Esophagus muscularis mucosa (tissue), 4 donors: ENCODE measurements at regions not wholly inside any gene's neighbourhood (a gene's known extent, or its start where the extent isn't known, plus 50 kb on each side); places are given as distances from the start of the nearest gene placed in this dataset.

ENCODE experiments used
- DNase-seq: peaks from one replicate; pipeline ENCODE4 v3.0.0-alpha.2; 2017; ENCODE audit errors: extremely low spot score
- H3K27ac ChIP-seq, 4 donors: fragments of 200-600 bp; sonication (generic); replicated peaks in 1 of 4; 1 replicate in 3 of 4; 2 replicates in 1 of 4; pipeline ENCODE4 v1.5.1; 2016 to 2019; ENCODE audit warnings: mild to moderate bottlenecking in 1 of 4
- H3K27me3 ChIP-seq, 4 donors: fragments of 200-600 bp; sonication (generic); one replicate each; pipeline versions ENCODE4 v1.5.1 to v1.6.0; 2016 to 2019
- H3K36me3 ChIP-seq, 4 donors: fragments of 200-600 bp; sonication (generic); one replicate each; pipeline ENCODE4 v1.5.1; 2016 to 2019
- H3K4me1 ChIP-seq, 4 donors: fragments of 200-600 bp; sonication (generic); one replicate each; pipeline ENCODE4 v1.5.1; 2016 to 2019
- H3K4me3 ChIP-seq, 4 donors: fragments of 200-600 bp; sonication (generic); 1 replicate in 2 of 4; 2 replicates in 2 of 4; pipeline ENCODE4 v1.5.1; 2016 to 2019; ENCODE audit warnings: mild to moderate bottlenecking in 4 of 4, moderate library complexity in 1 of 4
- H3K9me3 ChIP-seq, 4 donors: fragments of 200-600 bp; sonication (generic); 1 replicate in 3 of 4; 2 replicates in 1 of 4; pipeline ENCODE4 v1.5.1; 2016 to 2019
- EP300 ChIP-seq: sonication (generic); formaldehyde crosslinking; IDR thresholded peaks from one replicate; pipeline ENCODE4 v1.6.1; 2017; ENCODE audit warnings: antibody characterized with exemption
- POLR2A ChIP-seq: fragments of 450-650 bp; IDR thresholded peaks from one replicate; pipeline ENCODE4 v1.6.1; 2017; ENCODE audit warnings: antibody characterized with exemption, moderate library complexity, mild to moderate bottlenecking, low read depth
- POLR2AphosphoS5 ChIP-seq, 2 donors: sonication (generic); formaldehyde crosslinking; IDR thresholded peaks; one replicate each; pipeline ENCODE4 v1.6.1; 2017; ENCODE audit warnings: antibody characterized with exemption in 2 of 2
- WGBS: methylation state at CpG from one replicate; pipeline ENCODE4 v1.1.5; 2018; 5-methylcytosine and 5-hydroxymethylcytosine counted together
- intact Hi-C: fragments of 100-400 bp; cut with DNase I; formaldehyde crosslinking; loops from one replicate; pipeline ENCODE4 v1.15.1; 2023
- TF ChIP-seq, protein P1 (sequence below), 3 experiments: fragments of 200-600 bp in 2 of 3; fragments of 450-650 bp in 1 of 3; sonication (generic) in 2 of 3; IDR thresholded peaks; one replicate each; pipeline ENCODE4 v1.5.1; 2017 to 2019; ENCODE audit warnings: antibody characterized with exemption in 3 of 3, mild to moderate bottlenecking in 2 of 3, moderate library complexity in 1 of 3

DNA sequence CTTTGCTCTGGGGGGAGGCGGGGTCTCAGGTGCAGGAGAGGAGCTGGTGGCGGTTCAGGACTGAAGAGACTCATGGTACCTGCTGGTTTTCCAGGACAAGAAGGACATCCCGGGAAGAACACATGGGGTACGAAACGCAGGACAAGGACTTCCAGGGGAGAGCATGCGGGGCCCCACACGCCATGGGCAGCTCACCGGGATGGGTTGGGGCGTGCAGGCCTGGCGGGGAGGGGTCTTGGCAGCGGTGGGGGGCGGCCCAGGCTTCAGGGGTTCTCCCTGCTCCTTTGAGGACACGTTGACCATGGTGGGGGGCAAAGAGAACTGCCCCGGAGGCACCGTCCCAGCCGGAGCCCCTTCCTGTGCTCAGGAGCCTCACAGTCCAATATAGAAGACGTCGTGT, 673.2 kb downstream of the BRD1 start:
- WGBS = 80% methylated on average over 18 of the region's 18 CpGs
- H3K9me3 ChIP-seq = no peaks in the 10 kb centered on the region
- no peak for DNase-seq
- TF ChIP-seq, protein P1, sequence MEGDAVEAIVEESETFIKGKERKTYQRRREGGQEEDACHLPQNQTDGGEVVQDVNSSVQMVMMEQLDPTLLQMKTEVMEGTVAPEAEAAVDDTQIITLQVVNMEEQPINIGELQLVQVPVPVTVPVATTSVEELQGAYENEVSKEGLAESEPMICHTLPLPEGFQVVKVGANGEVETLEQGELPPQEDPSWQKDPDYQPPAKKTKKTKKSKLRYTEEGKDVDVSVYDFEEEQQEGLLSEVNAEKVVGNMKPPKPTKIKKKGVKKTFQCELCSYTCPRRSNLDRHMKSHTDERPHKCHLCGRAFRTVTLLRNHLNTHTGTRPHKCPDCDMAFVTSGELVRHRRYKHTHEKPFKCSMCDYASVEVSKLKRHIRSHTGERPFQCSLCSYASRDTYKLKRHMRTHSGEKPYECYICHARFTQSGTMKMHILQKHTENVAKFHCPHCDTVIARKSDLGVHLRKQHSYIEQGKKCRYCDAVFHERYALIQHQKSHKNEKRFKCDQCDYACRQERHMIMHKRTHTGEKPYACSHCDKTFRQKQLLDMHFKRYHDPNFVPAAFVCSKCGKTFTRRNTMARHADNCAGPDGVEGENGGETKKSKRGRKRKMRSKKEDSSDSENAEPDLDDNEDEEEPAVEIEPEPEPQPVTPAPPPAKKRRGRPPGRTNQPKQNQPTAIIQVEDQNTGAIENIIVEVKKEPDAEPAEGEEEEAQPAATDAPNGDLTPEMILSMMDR (IDR thresholded peaks at IDR 0.05) = no peak
- TF ChIP-seq EP300 = no peak
- TF ChIP-seq POLR2A = no peak
- TF ChIP-seq POLR2AphosphoS5 (IDR thresholded peaks at IDR 0.05) = no peak
- H3K27ac ChIP-seq = no peak overlapping the region
- H3K4me3 ChIP-seq = no peak overlapping the region
- H3K36me3 ChIP-seq = no peaks in the 10 kb centered on the region
- intact Hi-C loops = no loop called here
- peaks cover 0 to 82% (median 0%) of the 10 kb centered on the region in 4 donors for H3K27me3 ChIP-seq
- H3K4me1 ChIP-seq = no peaks in the 10 kb centered on the region

DNA sequence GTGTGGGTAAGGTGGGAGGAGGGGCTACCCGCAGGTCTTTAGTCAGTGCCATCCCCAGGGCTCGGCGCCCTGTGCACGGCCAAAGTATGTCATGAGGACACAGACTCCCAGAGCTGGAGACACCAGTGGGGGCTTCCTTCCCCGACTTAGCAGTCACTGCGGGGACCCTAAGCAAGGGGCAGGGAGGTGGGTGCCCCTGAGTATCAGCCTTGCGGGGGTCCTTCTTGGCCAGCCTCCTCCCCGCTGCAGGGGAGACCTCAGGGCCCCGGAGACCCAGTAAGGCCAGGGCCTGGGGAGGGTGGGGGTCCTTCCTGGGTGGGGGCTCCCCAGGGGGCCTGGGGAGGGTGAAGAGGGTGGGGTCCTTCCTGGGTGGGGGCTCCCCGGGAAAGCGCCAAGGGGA, 673.8 kb downstream of the BRD1 start:
- H3K27me3 ChIP-seq = peaks cover 0 to 82% (median 0%) of the 10 kb centered on the region in 4 donors
- no peaks in the 10 kb centered on the region for H3K36me3 ChIP-seq
- H3K27ac ChIP-seq = no peak overlapping the region
- H3K4me1 ChIP-seq = no peaks in the 10 kb centered on the region
- intact Hi-C loops = no loop called here
- H3K4me3 ChIP-seq = no peak overlapping the region
- WGBS = 87% methylated on average over 5 of the region's 11 CpGs
- DNase-seq = no peak
- no peaks in the 10 kb centered on the region for H3K9me3 ChIP-seq
- TF ChIP-seq POLR2A = no peak
- TF ChIP-seq POLR2AphosphoS5 (IDR thresholded peaks at IDR 0.05) = no peak
- TF ChIP-seq, protein P1 (IDR thresholded peaks at IDR 0.05) = no peak
- no peak for TF ChIP-seq EP300

DNA sequence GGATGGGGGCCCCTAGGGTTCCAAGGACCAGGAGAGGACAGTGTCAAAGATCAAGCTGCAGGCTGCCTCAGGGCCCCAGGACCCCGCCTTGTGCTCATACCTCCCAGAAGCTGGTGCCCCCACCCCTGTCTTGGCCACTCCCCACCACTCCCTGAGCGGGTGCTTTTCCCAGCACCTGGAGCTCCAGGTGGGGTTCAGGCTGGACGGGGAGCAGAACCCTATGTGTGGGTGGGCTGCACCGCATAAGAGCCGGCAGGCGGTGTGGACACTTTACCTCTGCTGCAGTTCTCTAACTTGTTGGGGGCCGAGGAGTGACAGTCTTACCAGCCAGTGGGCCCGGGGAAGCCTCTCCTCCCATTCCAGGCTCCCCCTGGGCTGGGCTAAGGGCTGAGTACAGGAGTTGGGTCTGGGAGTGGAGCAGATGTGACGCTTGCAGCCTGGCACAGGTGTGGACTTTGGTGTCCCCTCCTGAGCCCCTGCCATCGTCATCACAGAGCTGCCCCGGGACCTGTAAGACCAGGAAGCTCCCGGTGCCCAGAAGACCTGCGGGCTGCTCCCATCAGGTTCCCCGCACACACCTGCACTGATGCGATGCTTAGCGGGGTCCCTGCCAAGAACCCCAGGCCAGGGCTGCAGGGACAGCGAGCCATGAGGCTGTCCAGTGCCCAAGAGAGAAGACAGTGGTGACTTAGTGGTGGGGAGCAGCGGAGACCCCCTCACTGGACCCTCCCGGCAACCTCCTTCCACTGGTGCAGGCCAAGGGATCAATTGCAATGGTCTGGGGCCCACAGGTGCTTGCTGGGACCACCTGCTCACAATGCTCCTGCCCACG, 674.5 kb downstream of the BRD1 start:
- Histone ChIP-seq H3K27ac (no peak overlapping the region), H3K4me1 (no peaks in the 10 kb centered on the region), H3K36me3 (no peaks in the 10 kb centered on the region), H3K27me3 (peaks cover 0 to 81% (median 0%) of the 10 kb centered on the region in 4 donors), H3K4me3 (no peak overlapping the region), H3K9me3 (no peaks in the 10 kb centered on the region)
- DNase-seq = no peak
- TF ChIP-seq EP300 (no peak), POLR2AphosphoS5 (IDR thresholded peaks at IDR 0.05) (no peak), POLR2A (no peak)
- TF ChIP-seq, protein P1 (IDR thresholded peaks at IDR 0.05) = no peak
- WGBS = 81% methylated on average over 17 of the region's 20 CpGs
- intact Hi-C loops = no loop called here

DNA sequence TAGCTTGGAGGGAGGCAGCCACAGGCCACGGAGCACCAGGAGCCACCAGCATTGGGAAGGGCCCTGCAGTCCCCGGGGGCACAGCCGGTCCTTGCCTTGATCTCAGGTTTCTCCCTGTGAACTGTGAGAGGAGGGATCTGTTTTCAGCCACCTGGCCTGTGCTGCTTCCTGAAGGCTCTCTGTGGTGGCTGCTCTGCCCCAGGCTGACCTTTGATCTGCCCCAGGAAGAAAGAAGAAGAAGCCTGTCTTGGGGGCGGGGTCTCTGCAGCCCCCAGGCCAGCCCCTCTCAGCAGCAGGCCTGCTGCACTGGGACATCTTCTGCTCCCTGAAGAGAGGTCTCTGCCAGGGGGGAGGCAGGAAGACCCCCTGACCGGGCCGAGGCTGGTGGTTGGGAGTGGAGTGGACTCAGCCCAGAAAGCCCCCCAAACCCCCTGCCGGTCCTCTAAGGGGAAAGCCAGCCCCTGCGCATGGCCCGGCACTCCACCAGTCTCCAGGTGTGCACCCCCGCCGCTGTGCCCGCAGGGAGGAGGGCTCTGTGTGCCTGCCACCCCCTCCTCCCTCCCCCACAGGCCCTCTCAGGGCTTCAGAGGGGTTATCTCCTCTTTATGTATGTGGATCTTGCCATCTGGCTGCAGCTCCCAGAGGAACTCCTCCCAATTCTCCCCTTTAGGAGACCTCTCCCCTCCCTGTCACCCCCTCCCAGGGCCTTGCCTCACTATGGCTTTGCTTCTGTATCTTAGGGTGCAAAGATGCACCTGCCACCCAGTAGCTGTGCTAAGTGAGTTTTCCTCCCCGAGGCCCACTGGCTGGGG, 675.3 kb downstream of the BRD1 start:
- WGBS = 23% methylated on average over 9 of the region's 13 CpGs
- Histone ChIP-seq H3K9me3 (no peaks in the 10 kb centered on the region), H3K27ac (no peak overlapping the region), H3K27me3 (peaks cover 0 to 80% (median 0%) of the 10 kb centered on the region in 4 donors), H3K36me3 (no peaks in the 10 kb centered on the region), H3K4me3 (no peak overlapping the region), H3K4me1 (no peaks in the 10 kb centered on the region)
- intact Hi-C loops = no loop called here
- no peak for DNase-seq
- TF ChIP-seq, protein P1 (IDR thresholded peaks at IDR 0.05) = no peak
- no peak for TF ChIP-seq EP300
